Activated T-helper 17 cell treated with anti-CD3 and anti-CD28 coated beads, Interleukin-2, amount 50 U/mL, for 72 hours (primary cell): ENCODE measurements at regions not wholly inside any gene's neighbourhood (a gene's known extent, or its start where the extent isn't known, plus 50 kb on each side); places are given as distances from the start of the nearest gene placed in this dataset.
"Not testable (repeated sequence)": the region's sequence is repeated elsewhere in the genome, so short reads cannot be mapped to it uniquely, and the experiment has no call there.

Experiments
- ATAC-seq: fragments of 150-1000 bp; cut with Tn5 transposase; replicated peaks from 2 replicates; pipeline ENCODE4 v1.10.0; 2021; ENCODE audit warnings: mild to moderate bottlenecking, moderate library complexity
- H3K27ac Mint-ChIP-seq: one replicate; pipeline ENCODE4 v1.8.0; 2022; ENCODE audit warnings: mixed read lengths
- H3K27me3 Mint-ChIP-seq: one replicate; pipeline ENCODE4 v1.8.0; 2022; ENCODE audit warnings: mixed read lengths
- H3K36me3 Mint-ChIP-seq: one replicate; pipeline ENCODE4 v1.8.0; 2022; ENCODE audit warnings: low read depth, mild to moderate bottlenecking, mixed read lengths
- H3K4me1 Mint-ChIP-seq: one replicate; pipeline ENCODE4 v1.8.0; 2022; ENCODE audit warnings: mixed read lengths
- H3K4me3 Mint-ChIP-seq: one replicate; pipeline ENCODE4 v1.8.0; 2022; ENCODE audit warnings: mild to moderate bottlenecking, mixed read lengths
- H3K9me3 Mint-ChIP-seq: one replicate; pipeline ENCODE4 v1.8.0; 2022; ENCODE audit warnings: mixed read lengths

DNA sequence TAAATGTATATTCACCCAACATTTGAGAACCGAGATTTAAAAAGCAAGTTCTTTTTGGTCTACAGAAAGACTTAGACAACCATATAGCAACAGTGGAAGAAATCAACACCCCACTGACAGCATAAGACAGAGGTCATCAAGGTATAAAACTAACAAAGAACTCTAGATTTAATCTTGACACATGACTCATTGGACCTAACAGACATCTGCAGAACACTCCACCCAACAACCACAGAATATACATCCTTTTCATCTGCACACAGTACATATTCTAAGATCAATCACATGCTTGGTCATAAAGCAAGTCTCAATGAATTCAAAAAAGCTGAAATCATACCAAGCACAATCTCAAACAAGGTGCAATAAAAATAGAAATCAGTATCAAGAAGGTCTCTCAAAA is 65.8 kb downstream of the SPIN4 start:
- no peak overlapping the region for H3K27ac Mint-ChIP-seq
- peaks cover under 1% of the 10 kb centered on the region for H3K9me3 Mint-ChIP-seq
- H3K27me3 Mint-ChIP-seq = no peaks in the 10 kb centered on the region
- H3K4me3 Mint-ChIP-seq = no peak overlapping the region
- H3K36me3 Mint-ChIP-seq = no peaks in the 10 kb centered on the region
- ATAC-seq = no peak
- H3K4me1 Mint-ChIP-seq = no peaks in the 10 kb centered on the region

DNA sequence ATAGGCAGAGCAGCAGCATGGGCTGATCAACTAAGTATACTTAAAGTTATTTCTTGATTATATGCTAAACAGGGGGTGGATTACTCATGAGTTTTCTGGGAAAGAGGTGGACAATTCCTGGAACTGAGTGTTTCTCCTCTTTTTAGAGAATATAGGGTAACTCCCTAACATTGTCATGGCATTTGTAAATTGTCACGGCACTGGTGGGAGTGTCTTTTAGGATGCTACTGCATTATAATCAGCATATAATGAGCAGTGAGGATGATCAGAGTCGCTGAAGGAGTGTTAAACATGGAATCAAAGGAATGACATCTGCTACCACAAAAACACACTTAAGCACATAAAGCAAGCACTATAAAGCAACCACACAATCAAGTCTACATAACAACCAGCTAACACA is 66.5 kb downstream of the SPIN4 start:
- Mint-ChIP-seq H3K9me3 (no peaks in the 10 kb centered on the region), H3K4me3 (no peak overlapping the region), H3K36me3 (no peaks in the 10 kb centered on the region), H3K27ac (no peak overlapping the region), H3K27me3 (no peaks in the 10 kb centered on the region), H3K4me1 (no peaks in the 10 kb centered on the region)
- ATAC-seq = no peak

DNA sequence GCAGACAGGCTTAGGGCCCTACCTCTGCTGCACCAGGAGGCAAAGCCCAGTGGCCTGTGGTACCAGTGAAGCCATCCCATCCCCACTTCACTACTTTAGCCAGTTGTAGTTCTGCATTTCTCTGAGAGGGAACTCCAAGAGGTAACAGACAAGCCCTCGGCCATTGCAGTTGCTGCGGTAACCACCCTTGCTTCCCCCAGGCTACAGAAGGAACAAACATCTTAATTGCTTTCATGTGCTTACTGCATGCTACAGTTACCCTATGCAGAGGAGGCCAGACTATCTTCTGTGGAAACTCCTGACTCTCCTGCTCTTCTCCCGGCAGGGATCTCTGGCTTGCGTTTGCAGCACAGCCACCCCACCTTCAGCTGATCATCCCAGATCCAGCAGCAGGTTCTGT is 67.8 kb downstream of the SPIN4 start:
- ATAC-seq = no peak
- Mint-ChIP-seq H3K9me3 (no peaks in the 10 kb centered on the region), H3K27me3 (no peaks in the 10 kb centered on the region), H3K27ac (no peak overlapping the region), H3K4me3 (no peak overlapping the region), H3K36me3 (no peaks in the 10 kb centered on the region), H3K4me1 (no peaks in the 10 kb centered on the region)

DNA sequence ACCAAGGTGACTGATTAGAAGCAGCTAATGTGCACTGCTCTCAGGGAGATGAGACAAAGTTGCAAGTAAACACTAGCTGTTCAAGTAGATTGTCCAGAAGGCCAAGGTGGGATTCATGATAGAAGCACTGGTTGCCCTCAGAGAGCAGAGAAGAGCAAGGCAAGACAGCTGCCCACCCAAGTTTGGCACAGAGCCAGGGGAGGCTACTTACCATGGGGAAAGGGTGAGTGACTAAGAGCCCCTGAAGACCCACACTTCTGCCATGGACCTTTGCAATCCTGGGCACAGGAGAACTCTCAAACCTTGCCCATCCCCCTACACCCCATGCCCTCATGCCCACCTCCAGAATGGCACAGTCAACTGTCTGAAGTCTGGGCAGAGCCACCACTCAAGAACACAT is 68.3 kb downstream of the SPIN4 start:
- no peaks in the 10 kb centered on the region for H3K4me1 Mint-ChIP-seq
- H3K27me3 Mint-ChIP-seq = no peaks in the 10 kb centered on the region
- H3K9me3 Mint-ChIP-seq = no peaks in the 10 kb centered on the region
- H3K4me3 Mint-ChIP-seq = no peak overlapping the region
- H3K27ac Mint-ChIP-seq = no peak overlapping the region
- no peak for ATAC-seq
- H3K36me3 Mint-ChIP-seq = no peaks in the 10 kb centered on the region

DNA sequence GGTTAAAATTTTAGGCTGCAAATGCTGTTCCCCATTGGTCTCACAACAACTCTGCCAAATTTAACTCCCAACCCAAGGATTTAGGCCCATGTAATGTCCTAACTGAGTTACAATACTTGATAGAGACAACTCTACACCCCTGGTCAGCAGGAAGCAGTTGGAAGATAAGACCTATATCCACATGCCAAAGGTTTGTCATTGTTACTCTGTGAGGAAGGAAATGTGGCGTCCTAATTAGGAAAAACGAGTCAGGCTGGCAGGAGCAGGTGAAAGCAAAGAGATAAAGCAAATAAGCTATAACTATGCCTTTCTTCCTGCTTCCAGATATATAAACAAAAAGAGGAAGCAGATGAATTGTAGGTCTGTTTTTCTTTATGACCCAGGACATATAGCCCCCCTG is 69.1 kb downstream of the SPIN4 start:
- Mint-ChIP-seq H3K9me3 (no peaks in the 10 kb centered on the region), H3K4me3 (no peak overlapping the region), H3K4me1 (no peaks in the 10 kb centered on the region), H3K36me3 (no peaks in the 10 kb centered on the region), H3K27ac (no peak overlapping the region), H3K27me3 (no peaks in the 10 kb centered on the region)
- no peak for ATAC-seq

DNA sequence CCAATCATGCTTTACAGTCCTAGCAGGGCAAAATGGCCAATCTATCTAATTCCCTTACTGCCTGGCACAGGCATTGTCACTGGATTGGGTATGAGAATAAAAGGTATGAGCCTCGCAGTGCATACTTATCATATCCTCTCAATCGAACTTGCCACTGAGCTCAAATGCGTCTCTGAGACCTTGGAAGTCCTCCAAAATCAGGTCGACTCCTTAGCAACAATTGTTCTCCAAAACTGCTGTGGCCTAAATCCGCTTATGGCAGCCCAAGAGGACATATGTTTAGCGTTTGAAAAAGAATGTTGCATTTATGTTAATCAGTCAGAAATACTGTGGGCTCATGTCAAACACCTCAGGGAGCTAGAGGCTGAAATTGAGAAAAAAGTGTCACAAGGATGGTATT is 69.7 kb downstream of the SPIN4 start:
- no peak overlapping the region for H3K4me3 Mint-ChIP-seq
- no peaks in the 10 kb centered on the region for H3K27me3 Mint-ChIP-seq
- no peaks in the 10 kb centered on the region for H3K9me3 Mint-ChIP-seq
- ATAC-seq = no peak
- no peaks in the 10 kb centered on the region for H3K4me1 Mint-ChIP-seq
- H3K36me3 Mint-ChIP-seq = no peaks in the 10 kb centered on the region
- no peak overlapping the region for H3K27ac Mint-ChIP-seq

DNA sequence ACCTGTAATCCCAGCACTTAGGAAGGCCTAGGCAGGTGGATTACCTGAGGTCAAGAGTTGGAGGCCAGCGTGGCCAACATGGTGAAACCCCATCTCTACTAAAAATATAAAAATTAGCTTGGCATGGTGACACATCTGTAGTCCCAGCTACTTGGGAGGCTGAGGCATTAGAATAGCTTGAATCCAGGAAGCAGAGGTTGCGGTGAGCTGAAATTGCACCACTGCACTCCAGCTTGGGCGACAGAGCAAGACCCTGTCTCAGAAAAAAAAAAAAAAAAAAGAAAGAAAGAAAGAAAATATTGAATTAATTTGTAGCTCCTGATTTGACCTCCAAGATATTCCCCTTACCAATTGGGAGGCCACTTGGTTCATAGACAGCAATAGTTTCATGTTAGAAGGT is 73.7 kb downstream of the SPIN4 start:
- H3K4me1 Mint-ChIP-seq, ATAC-seq, H3K36me3 Mint-ChIP-seq, H3K4me3 Mint-ChIP-seq, H3K27me3 Mint-ChIP-seq, H3K27ac Mint-ChIP-seq, H3K9me3 Mint-ChIP-seq: not testable (repeated sequence)

DNA sequence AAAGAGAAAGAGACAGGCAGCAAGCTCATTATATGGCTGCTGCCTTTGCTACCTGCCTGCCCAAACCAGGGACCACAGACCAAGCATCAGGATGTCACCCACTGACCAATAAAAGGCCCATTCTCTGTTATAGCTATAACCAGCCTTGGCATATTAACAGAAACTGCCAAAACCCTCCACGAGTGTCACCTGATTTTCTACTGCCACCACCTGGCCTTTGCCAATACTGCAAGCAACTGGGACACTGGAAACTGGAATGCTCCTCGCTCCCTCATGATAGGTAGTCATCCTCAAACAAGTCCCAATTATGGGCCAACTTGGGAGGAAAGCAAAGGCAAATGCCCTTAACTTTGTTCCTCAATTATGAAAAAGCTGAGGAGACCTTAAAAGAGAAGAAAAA is 76.0 kb downstream of the SPIN4 start:
- Mint-ChIP-seq H3K9me3 (no peaks in the 10 kb centered on the region), H3K27ac (no peak overlapping the region), H3K36me3 (no peaks in the 10 kb centered on the region), H3K4me1 (no peaks in the 10 kb centered on the region), H3K4me3 (no peak overlapping the region), H3K27me3 (no peaks in the 10 kb centered on the region)
- no peak for ATAC-seq

DNA sequence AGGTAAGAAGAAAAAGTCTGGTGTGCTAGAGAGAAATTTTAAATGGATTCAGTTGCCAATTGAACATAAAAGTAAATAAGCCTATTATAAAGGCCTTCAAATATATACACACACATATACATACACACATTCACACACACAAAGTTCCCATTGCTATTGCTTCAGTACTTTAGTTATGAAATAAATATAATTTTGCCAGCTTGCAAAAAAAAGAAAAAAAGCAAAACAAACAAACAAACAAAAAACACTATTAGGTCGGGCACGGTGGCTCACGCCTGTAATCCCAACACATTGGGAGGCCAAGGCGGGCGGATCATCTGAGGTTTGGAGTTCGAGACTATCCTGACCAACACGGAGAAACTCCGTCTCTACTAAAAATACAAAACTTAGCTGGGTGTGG is 80.3 kb downstream of the SPIN4 start:
- no peak for ATAC-seq
- no peaks in the 10 kb centered on the region for H3K9me3 Mint-ChIP-seq
- H3K4me1 Mint-ChIP-seq = no peaks in the 10 kb centered on the region
- no peaks in the 10 kb centered on the region for H3K36me3 Mint-ChIP-seq
- no peaks in the 10 kb centered on the region for H3K27me3 Mint-ChIP-seq
- no peak overlapping the region for H3K4me3 Mint-ChIP-seq
- no peak overlapping the region for H3K27ac Mint-ChIP-seq

DNA sequence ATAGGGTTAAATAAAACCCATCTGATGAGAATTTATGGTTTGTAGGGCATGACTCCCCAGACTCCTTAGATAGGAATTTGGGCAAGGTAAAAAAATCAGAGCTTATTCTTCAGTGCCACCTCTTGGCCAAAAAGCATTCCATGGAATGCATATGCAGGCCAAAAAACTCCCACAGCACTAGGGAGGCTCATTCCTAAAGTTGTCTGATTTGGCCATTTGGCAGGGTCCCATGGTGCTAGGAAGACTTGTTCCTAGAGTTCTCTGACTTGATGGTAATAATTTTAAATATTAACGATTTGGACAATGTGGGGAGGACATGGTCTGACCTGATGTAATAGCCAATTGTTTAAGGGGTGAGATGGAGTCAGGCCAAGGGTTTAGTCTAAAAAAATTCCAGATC is 93.0 kb downstream of the SPIN4 start:
- H3K27ac Mint-ChIP-seq = no peak overlapping the region
- H3K36me3 Mint-ChIP-seq = no peaks in the 10 kb centered on the region
- H3K4me1 Mint-ChIP-seq = no peaks in the 10 kb centered on the region
- ATAC-seq = no peak
- H3K9me3 Mint-ChIP-seq = no peaks in the 10 kb centered on the region
- no peak overlapping the region for H3K4me3 Mint-ChIP-seq
- no peaks in the 10 kb centered on the region for H3K27me3 Mint-ChIP-seq

DNA sequence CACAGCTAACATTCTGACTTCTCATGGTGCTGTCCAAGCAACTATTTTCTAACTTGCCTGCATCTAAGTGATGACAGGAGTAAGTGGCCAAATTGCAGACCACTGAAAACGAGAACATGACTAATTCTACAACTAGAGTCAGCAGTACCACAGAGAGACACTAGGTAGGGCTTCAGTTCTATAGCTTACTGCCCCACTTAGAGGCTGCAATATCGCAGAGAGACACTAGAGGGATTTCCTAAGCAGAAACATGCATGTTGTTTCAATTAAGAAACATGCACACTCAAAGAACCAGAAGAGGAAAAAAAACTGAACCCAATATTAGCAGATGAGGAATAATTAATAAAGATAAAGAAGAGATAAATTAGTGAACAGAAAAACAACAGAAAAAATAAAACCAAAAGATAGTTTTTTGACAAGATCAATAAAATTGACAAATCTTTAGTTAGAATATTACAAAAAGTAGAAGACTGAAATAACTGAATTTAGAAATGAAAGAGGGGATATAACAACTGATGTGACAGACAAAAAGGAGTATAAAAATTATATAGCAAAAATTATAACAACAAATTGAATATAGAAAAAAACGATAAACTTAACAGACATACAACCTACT is 100.8 kb downstream of the SPIN4 start:
- H3K27me3 Mint-ChIP-seq = no peaks in the 10 kb centered on the region
- H3K36me3 Mint-ChIP-seq = no peaks in the 10 kb centered on the region
- H3K4me3 Mint-ChIP-seq = no peak overlapping the region
- H3K27ac Mint-ChIP-seq = no peak overlapping the region
- H3K9me3 Mint-ChIP-seq = no peaks in the 10 kb centered on the region
- ATAC-seq = peak; percentile 77
- H3K4me1 Mint-ChIP-seq = peaks cover 5% of the 10 kb centered on the region

DNA sequence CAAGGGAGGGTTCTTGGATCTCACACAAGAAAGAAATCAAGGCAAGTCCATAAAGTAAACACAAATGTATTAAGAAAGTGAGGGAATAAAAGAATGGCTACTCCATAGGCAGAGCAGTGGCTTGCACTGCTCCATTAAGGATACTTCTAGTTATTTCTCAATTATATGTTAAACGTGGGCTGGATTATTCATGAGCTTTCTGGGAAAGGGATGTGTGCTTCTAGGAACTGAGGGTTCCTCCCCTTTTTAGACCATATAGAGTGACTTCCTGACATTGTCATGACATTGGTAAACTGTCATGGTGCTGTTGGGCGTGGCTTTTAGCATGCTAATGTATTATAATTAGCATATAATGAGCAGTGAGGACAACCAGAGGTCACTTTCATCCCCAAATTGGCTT is 108.4 kb downstream of the SPIN4 start:
- H3K4me3 Mint-ChIP-seq, H3K27me3 Mint-ChIP-seq, H3K27ac Mint-ChIP-seq, H3K36me3 Mint-ChIP-seq, H3K4me1 Mint-ChIP-seq, ATAC-seq, H3K9me3 Mint-ChIP-seq: not testable (repeated sequence)

DNA sequence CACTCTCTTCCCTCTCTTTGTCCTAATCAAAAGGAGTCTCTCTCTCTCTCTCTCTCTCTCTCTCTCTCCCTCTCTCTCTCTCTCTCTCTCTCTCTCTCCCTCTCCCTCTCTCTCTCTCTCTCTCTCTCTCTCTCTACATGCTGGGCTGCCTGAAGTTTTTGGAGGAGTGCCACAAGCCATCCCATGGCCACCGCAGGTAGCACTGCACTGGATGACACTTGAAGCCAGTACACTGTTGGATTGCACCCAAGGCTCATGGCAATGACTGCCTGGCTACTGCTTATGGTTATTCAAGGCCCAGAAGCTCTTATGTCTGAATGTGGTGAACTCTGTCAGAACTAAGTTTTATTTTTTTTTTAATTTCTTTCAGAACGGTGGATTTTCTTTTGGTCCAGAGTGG is 115.2 kb downstream of the SPIN4 start:
- not testable (repeated sequence) for H3K9me3 Mint-ChIP-seq, H3K27ac Mint-ChIP-seq, ATAC-seq, H3K36me3 Mint-ChIP-seq, H3K27me3 Mint-ChIP-seq, H3K4me1 Mint-ChIP-seq, H3K4me3 Mint-ChIP-seq

DNA sequence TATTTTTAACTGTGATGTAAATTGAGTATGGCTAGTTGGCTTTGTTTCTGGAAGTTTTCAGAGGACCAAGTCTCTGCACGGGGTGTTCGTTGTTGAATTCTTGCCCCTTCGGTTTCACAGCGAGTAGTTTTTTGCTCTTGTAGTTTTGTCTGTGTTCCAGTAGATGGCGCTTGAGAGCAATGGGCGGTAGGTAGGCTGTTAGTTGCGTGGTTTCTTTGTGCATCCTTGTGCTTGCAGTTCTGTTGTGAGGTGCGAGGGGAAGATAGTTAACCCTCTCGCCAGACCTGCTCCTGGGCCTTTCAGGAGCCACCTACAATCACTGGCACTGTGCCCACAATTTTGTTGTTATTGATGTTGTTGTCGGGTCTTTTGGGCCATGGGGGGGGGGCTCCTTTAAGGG is 118.1 kb downstream of the SPIN4 start:
- H3K27me3 Mint-ChIP-seq, H3K4me3 Mint-ChIP-seq, H3K4me1 Mint-ChIP-seq, H3K27ac Mint-ChIP-seq, H3K36me3 Mint-ChIP-seq, H3K9me3 Mint-ChIP-seq, ATAC-seq: not testable (repeated sequence)

DNA sequence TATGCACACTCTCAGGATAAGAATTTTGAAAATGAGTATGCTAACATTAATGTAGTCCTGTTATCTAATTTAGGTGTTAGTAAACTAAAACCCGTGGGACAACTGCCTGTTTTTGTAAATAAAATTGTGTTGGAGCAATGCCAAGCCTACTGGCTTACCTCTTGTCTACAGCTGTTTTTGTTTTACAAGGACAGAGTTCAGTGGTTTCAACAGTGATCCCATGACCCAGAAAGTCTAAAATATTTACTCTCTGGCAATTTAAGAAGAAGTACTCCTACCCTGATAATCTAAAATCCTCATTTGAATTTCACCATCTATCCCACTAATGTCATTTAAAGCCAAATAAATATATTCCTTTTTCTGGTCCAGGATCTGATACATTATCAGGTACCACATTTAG is 132.9 kb downstream of the SPIN4 start:
- H3K4me1 Mint-ChIP-seq, H3K36me3 Mint-ChIP-seq, H3K27me3 Mint-ChIP-seq, H3K27ac Mint-ChIP-seq, ATAC-seq, H3K9me3 Mint-ChIP-seq, H3K4me3 Mint-ChIP-seq: not testable (repeated sequence)

DNA sequence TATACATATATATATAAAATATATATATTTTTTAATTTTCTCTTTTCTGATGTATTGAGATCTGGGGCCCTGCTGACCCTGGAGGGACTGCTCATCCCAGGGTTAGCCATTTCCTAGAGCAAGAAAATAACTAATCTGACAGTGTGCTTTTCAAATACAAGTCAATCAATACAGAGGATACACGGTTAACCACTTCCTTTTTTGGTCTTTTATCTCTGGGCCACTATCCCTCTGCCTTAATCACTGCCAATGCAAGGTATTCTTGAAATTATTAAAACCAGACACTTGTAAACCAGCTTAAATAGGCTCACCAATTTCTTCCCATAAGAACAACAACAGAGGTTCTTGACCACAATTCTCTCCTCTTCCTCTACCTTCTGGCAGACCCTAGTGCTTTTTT is 133.6 kb downstream of the SPIN4 start:
- not testable (repeated sequence) for H3K4me1 Mint-ChIP-seq, H3K4me3 Mint-ChIP-seq, H3K27me3 Mint-ChIP-seq, H3K9me3 Mint-ChIP-seq, ATAC-seq, H3K27ac Mint-ChIP-seq, H3K36me3 Mint-ChIP-seq
